Hepatocyte (in vitro differentiated cells): ENCODE measurements at regions not wholly inside any gene's neighbourhood (a gene's known extent, or its start where the extent isn't known, plus 50 kb on each side); places are given as distances from the start of the nearest gene placed in this dataset.

ENCODE experiments used
- DNase-seq: peaks from one replicate; pipeline ENCODE4 v3.0.0-alpha.2; 2016; ENCODE audit warnings: low spot score
- H2AFZ ChIP-seq: fragments of 200-600 bp; sonication (generic); 2 replicates; pipeline ENCODE4 v1.6.0; 2016; ENCODE audit warnings: antibody characterized with exemption, mild to moderate bottlenecking
- H3K27ac ChIP-seq: fragments of 200-600 bp; sonication (generic); 2 replicates; pipeline ENCODE4 v1.5.1; 2016; ENCODE audit warnings: mild to moderate bottlenecking
- H3K27me3 ChIP-seq: fragments of 200-600 bp; sonication (generic); 2 replicates; pipeline ENCODE4 v1.6.1; 2016
- H3K36me3 ChIP-seq: fragments of 200-600 bp; sonication (generic); replicated peaks from 2 replicates; pipeline ENCODE4 v1.5.1; 2016; ENCODE audit warnings: low read depth; ENCODE audit not compliant: insufficient read depth
- H3K4me1 ChIP-seq: fragments of 200-600 bp; sonication (generic); 2 replicates; pipeline ENCODE4 v1.5.1; 2016; ENCODE audit warnings: mild to moderate bottlenecking, moderate library complexity; ENCODE audit not compliant: insufficient read depth
- H3K4me2 ChIP-seq: fragments of 200-600 bp; sonication (generic); 2 replicates; pipeline ENCODE4 v1.6.0; 2016
- H3K4me3 ChIP-seq: fragments of 200-600 bp; sonication (generic); 2 replicates; pipeline ENCODE4 v1.5.1; 2016; ENCODE audit warnings: mild to moderate bottlenecking
- H3K79me2 ChIP-seq: fragments of 200-600 bp; sonication (generic); 2 replicates; pipeline ENCODE4 v1.6.0; 2017; ENCODE audit warnings: mild to moderate bottlenecking
- H3K9me2 ChIP-seq: fragments of 200-600 bp; sonication (generic); replicated peaks from 2 replicates; pipeline ENCODE4 v1.6.0; 2017; ENCODE audit warnings: mild to moderate bottlenecking; ENCODE audit not compliant: insufficient read depth
- H3K9me3 ChIP-seq: fragments of 200-600 bp; sonication (generic); 2 replicates; pipeline ENCODE4 v1.5.1; 2016; ENCODE audit warnings: low read depth, mild to moderate bottlenecking
- H4K20me1 ChIP-seq: fragments of 200-600 bp; sonication (generic); 2 replicates; pipeline ENCODE4 v1.6.0; 2016; ENCODE audit warnings: mild to moderate bottlenecking; ENCODE audit not compliant: insufficient read depth, poor library complexity, severe bottlenecking
- EZH2 ChIP-seq: fragments of 200-600 bp; sonication (generic); IDR thresholded peaks from 2 replicates; pipeline ENCODE4 v1.6.1; 2016; ENCODE audit warnings: antibody characterized with exemption, mild to moderate bottlenecking, borderline replicate concordance
- EZH2phosphoT487 ChIP-seq: fragments of 200-600 bp; sonication (generic); IDR thresholded peaks from one replicate; pipeline ENCODE4 v1.6.1; 2018; ENCODE audit warnings: antibody characterized with exemption, mild to moderate bottlenecking, low read depth, moderate library complexity; ENCODE audit not compliant: unreplicated experiment, severe bottlenecking
- WGBS: methylation state at CpG from one replicate; pipeline ENCODE4 v1.1.6; 2016; ENCODE audit warnings: low lambda C conversion rate; ENCODE audit errors: missing lambda C conversion rate; 5-methylcytosine and 5-hydroxymethylcytosine counted together
- TF ChIP-seq, protein P1 (sequence below): fragments of 200-600 bp; sonication (generic); IDR thresholded peaks from 2 replicates; pipeline ENCODE4 v1.5.1; 2016; ENCODE audit warnings: antibody characterized with exemption, mild to moderate bottlenecking; ENCODE audit not compliant: poor library complexity

DNA sequence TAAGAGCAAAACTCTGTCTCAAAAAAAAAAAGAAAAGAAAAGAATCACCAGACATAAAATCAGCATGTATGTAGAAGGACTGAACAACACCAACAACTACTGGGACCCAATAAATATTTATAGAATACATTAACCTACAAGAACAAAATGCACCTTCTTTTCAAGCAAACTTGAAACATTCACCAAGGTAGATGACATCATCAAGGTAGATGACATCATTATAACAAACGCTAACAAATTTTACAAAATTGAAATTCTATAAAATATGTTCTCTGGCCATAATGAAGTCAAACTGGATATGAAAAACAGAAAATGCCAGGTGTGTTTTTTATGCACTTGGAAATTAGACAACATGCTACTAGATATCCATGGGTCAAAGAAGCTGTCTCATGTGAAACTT lies 220.2 kb upstream of the SNX7 start:
- Histone ChIP-seq H3K27me3 (no peaks in the 10 kb centered on the region), H3K9me2 (no peaks in the 10 kb centered on the region), H3K79me2 (no peaks in the 10 kb centered on the region), H3K4me2 (no peak overlapping the region), H3K9me3 (no peaks in the 10 kb centered on the region), H3K4me3 (no peak overlapping the region), H3K36me3 (no peaks in the 10 kb centered on the region), H4K20me1 (no peaks in the 10 kb centered on the region), H3K4me1 (peaks cover 3% of the 10 kb centered on the region), H2AFZ (no peak overlapping the region), H3K27ac (no peak overlapping the region)
- TF ChIP-seq EZH2 (no peak), EZH2phosphoT487 (no peak)
- TF ChIP-seq, protein P1, sequence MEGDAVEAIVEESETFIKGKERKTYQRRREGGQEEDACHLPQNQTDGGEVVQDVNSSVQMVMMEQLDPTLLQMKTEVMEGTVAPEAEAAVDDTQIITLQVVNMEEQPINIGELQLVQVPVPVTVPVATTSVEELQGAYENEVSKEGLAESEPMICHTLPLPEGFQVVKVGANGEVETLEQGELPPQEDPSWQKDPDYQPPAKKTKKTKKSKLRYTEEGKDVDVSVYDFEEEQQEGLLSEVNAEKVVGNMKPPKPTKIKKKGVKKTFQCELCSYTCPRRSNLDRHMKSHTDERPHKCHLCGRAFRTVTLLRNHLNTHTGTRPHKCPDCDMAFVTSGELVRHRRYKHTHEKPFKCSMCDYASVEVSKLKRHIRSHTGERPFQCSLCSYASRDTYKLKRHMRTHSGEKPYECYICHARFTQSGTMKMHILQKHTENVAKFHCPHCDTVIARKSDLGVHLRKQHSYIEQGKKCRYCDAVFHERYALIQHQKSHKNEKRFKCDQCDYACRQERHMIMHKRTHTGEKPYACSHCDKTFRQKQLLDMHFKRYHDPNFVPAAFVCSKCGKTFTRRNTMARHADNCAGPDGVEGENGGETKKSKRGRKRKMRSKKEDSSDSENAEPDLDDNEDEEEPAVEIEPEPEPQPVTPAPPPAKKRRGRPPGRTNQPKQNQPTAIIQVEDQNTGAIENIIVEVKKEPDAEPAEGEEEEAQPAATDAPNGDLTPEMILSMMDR = no peak
- no peak for DNase-seq
- 98% methylated on average over 1 of the region's 1 CpG for WGBS

DNA sequence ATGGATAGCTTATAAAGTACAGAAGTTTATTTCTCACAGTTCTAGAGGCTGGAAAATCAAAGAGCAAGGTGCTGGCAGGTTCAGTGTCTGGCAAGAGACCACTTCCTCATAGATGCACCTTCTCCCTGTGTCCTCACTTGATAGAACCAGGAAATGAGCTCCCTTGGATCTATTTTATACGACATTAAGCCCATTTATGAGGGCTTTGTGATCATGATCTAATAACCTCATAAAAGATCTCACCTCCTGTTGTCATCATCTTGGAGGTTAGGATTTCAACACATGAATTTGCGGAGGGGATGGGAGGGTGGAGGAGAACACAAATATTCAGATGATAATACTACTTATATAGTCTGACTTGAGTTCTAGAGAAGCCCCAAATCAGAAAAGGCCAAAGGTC lies 222.1 kb upstream of the SNX7 start:
- Histone ChIP-seq H3K27me3 (no peaks in the 10 kb centered on the region), H3K9me2 (no peaks in the 10 kb centered on the region), H4K20me1 (no peaks in the 10 kb centered on the region), H3K27ac (no peak overlapping the region), H3K79me2 (no peaks in the 10 kb centered on the region), H3K4me3 (no peak overlapping the region), H3K4me1 (peaks cover 3% of the 10 kb centered on the region), H3K9me3 (no peaks in the 10 kb centered on the region), H2AFZ (no peak overlapping the region), H3K36me3 (no peaks in the 10 kb centered on the region), H3K4me2 (no peak overlapping the region)
- no peak for DNase-seq
- WGBS = 78% methylated on average over 2 of the region's 2 CpGs
- TF ChIP-seq EZH2phosphoT487 (no peak), EZH2 (no peak)
- TF ChIP-seq, protein P1 = no peak

DNA sequence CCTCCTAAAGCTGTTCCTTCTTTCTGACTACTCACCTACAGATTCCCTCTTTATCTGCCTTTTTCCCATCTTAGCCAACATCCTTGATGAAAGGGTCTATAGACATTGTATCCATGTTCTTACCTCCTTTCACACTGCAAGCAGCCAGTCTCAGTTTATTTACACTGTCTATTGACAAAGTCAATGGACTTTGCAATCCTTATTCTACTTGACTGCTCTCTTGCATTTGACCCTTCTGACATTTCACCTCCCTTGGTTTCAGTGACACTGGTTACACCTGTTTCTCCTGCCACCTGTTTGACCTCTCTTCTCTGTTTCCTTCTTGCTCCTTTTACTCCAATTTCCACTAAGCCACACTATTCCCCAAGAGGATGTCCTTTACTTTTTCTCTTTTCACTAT lies 224.0 kb upstream of the SNX7 start:
- no peaks in the 10 kb centered on the region for H3K79me2 ChIP-seq
- no peaks in the 10 kb centered on the region for H3K9me2 ChIP-seq
- H2AFZ ChIP-seq = no peak overlapping the region
- H3K27me3 ChIP-seq = no peaks in the 10 kb centered on the region
- H3K27ac ChIP-seq = no peak overlapping the region
- H3K36me3 ChIP-seq = no peaks in the 10 kb centered on the region
- no peak for DNase-seq
- no peak overlapping the region for H3K4me2 ChIP-seq
- TF ChIP-seq EZH2 = no peak
- TF ChIP-seq, protein P1 = no peak
- TF ChIP-seq EZH2phosphoT487 = no peak
- H3K4me3 ChIP-seq = no peak overlapping the region
- H3K9me3 ChIP-seq = no peaks in the 10 kb centered on the region
- H3K4me1 ChIP-seq = peaks cover 3% of the 10 kb centered on the region
- H4K20me1 ChIP-seq = no peaks in the 10 kb centered on the region

DNA sequence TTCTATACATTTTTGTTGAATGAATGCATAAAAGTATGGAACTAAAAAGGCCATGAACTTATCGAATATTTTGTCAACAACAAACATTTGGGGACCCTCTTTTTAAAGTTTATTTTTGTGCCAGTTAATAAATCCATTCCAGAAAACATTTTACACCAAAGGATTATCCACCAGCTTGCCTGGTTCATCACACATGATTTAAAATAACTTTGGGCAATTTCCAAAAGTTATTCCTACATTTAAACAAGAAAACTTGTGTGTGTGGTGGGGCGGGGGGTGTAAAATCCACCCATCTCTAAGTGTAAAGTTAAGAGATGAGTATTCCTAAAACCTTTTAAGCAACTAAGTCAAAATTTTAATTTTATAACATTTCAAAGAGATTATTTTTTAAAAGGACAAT lies 224.5 kb upstream of the SNX7 start:
- Histone ChIP-seq H3K27me3 (no peaks in the 10 kb centered on the region), H3K79me2 (no peaks in the 10 kb centered on the region), H3K27ac (no peak overlapping the region), H3K36me3 (no peaks in the 10 kb centered on the region), H4K20me1 (no peaks in the 10 kb centered on the region), H3K4me1 (peaks cover 3% of the 10 kb centered on the region), H3K9me3 (no peaks in the 10 kb centered on the region), H2AFZ (no peak overlapping the region), H3K4me2 (no peak overlapping the region), H3K4me3 (no peak overlapping the region), H3K9me2 (no peaks in the 10 kb centered on the region)
- no peak for DNase-seq
- TF ChIP-seq EZH2 (no peak), EZH2phosphoT487 (no peak)
- TF ChIP-seq, protein P1 = no peak
- 98% methylated on average over 2 of the region's 2 CpGs for WGBS
